GM12878 (cell line): ENCODE measurements at regions not wholly inside any gene's neighbourhood (a gene's known extent, or its start where the extent isn't known, plus 50 kb on each side); places are given as distances from the start of the nearest gene placed in this dataset.

Experiments used
- ATAC-seq: fragments of 200-7000 bp; cut with Tn5 transposase; 3 replicates; pipeline ENCODE4 v1.9.1; 2020; ENCODE audit warnings: mild to moderate bottlenecking, moderate library complexity
- BruUV-seq: library from RNA; stranded (reverse); fragments of 400-500 nt; replicated peaks from 2 replicates; lab custom pipeline; 2021; lab: Mats Ljungman, UMichigan
- CTCF ChIA-PET: fragments of 300-600 bp; sonication (Branson Sonifier 250); formaldehyde crosslinking; extraction: SDS; loops from one replicate; lab custom pipeline; 2021; ENCODE audit warnings: inconsistent platforms; lab: Yijun Ruan, JAX
- POLR2A ChIA-PET: fragments of 350-600 bp; formaldehyde crosslinking; extraction: SDS; loops from one replicate; lab custom pipeline; 2021; ENCODE audit warnings: inconsistent platforms; lab: Charles Lee
- RAD21 ChIA-PET: fragments of 300-600 bp; sonication (Branson Sonifier 250); formaldehyde crosslinking; loops from one replicate; lab custom pipeline; 2023; ENCODE audit warnings: antibody characterized with exemption; ENCODE audit not compliant: unreplicated experiment; lab: Charles Lee
- SMC1A ChIA-PET: fragments of 300-600 bp; sonication (Branson Sonifier 250); formaldehyde crosslinking; loops from one replicate; lab custom pipeline; 2023; ENCODE audit not compliant: unreplicated experiment, uncharacterized antibody; lab: Charles Lee
- DNase-seq: peaks from one replicate; pipeline ENCODE4 v3.0.0-alpha.2; 2011; ENCODE audit warnings: low read depth, low spot score
- FAIRE-seq: peaks from 3 replicates; lab custom pipeline; 2011; peaks lifted over from hg19 to GRCh38; lab: Jason Lieb, UNC
- H2AFZ ChIP-seq: 2 replicates; pipeline ENCODE4 v1.6.0; 2011; ENCODE audit warnings: low read depth, low read length, control low read depth; ENCODE audit not compliant: control insufficient read depth
- H3K27ac ChIP-seq: 2 replicates; pipeline ENCODE4 v1.5.1; 2011; ENCODE audit warnings: control low read depth; ENCODE audit not compliant: control insufficient read depth, insufficient read depth
- H3K27me3 ChIP-seq, 2 experiments: replicated peaks in 1 of 2; 2 replicates each; pipeline versions ENCODE4 v1.6.0 to v1.6.1; 2011; ENCODE audit warnings: low read length in 1 of 2; ENCODE audit not compliant: control insufficient read depth in 2 of 2, insufficient read depth in 2 of 2
- H3K36me3 ChIP-seq, 2 experiments: 2 replicates each; pipeline ENCODE4 v1.5.1; 2011; ENCODE audit warnings: low read length in 1 of 2; ENCODE audit not compliant: control insufficient read depth in 2 of 2, insufficient read depth in 2 of 2
- H3K4me1 ChIP-seq: 2 replicates; pipeline ENCODE4 v1.6.1; 2011; ENCODE audit warnings: mild to moderate bottlenecking, low read length, moderate library complexity, mixed read lengths; ENCODE audit not compliant: control insufficient read depth, insufficient read depth
- H3K4me2 ChIP-seq: 2 replicates; pipeline ENCODE4 v1.6.0; 2011; ENCODE audit warnings: control low read depth; ENCODE audit not compliant: control insufficient read depth, insufficient read depth
- H3K4me3 ChIP-seq: fragments of 200-600 bp; sonication (generic); 2 replicates; pipeline ENCODE4 v1.5.1; 2016
- H3K79me2 ChIP-seq: 2 replicates; pipeline ENCODE4 v1.6.0; 2011; ENCODE audit warnings: low read length; ENCODE audit not compliant: control insufficient read depth, insufficient read depth
- H3K9ac ChIP-seq: 2 replicates; pipeline ENCODE4 v1.8.0; 2011; ENCODE audit warnings: low read length, control low read depth, mixed read lengths; ENCODE audit not compliant: control insufficient read depth, insufficient read depth
- H3K9me3 ChIP-seq: replicated peaks from 3 replicates; pipeline ENCODE4 v1.5.1; 2011; ENCODE audit warnings: mild to moderate bottlenecking, low read length; ENCODE audit not compliant: control insufficient read depth, insufficient read depth
- H4K20me1 ChIP-seq: 2 replicates; pipeline ENCODE4 v1.6.0; 2011; ENCODE audit not compliant: control insufficient read depth, insufficient read depth
- BCL11A ChIP-seq: IDR thresholded peaks from 2 replicates; pipeline ENCODE4 v1.6.1; 2011; ENCODE audit warnings: low read depth, low read length
- CHD4 ChIP-seq: fragments of 200-600 bp; sonication (generic); IDR thresholded peaks from 2 replicates; pipeline ENCODE4 v1.6.1; 2016; ENCODE audit warnings: mild to moderate bottlenecking
- CREB1 ChIP-seq: IDR thresholded peaks from 2 replicates; pipeline ENCODE4 v1.6.1; 2012; ENCODE audit warnings: low read depth, mild to moderate bottlenecking, inconsistent platforms
- E2F8 ChIP-seq: fragments of 450-650 bp; IDR thresholded peaks from 2 replicates; pipeline ENCODE4 v1.6.1; 2018; ENCODE audit warnings: mild to moderate bottlenecking, low read depth, moderate library complexity; ENCODE audit not compliant: partially characterized antibody
- ELK1 ChIP-seq: IDR thresholded peaks from 2 replicates; pipeline ENCODE4 v1.6.1; 2012; ENCODE audit warnings: low read depth, low read length, improper control_type of control experiment
- ETV6 ChIP-seq, 2 experiments: fragments of 450-650 bp in 1 of 2; IDR thresholded peaks in 1 of 2; conservative IDR thresholded peaks in 1 of 2; 2 replicates each; pipeline ENCODE4 v1.6.1; 2014; ENCODE audit warnings: antibody characterized with exemption in 1 of 2, borderline replicate concordance in 1 of 2, low read depth in 1 of 2, mild to moderate bottlenecking in 1 of 2, moderate library complexity in 1 of 2
- EZH2 ChIP-seq: IDR thresholded peaks from 2 replicates; pipeline ENCODE4 v1.6.1; 2012; ENCODE audit warnings: low read depth, mild to moderate bottlenecking, control low read depth, inconsistent platforms, low read length, borderline replicate concordance; ENCODE audit not compliant: control insufficient read depth
- HSF1 ChIP-seq: fragments of 150-350 bp; IDR thresholded peaks from 2 replicates; pipeline ENCODE4 v1.6.1; 2014; ENCODE audit warnings: mild to moderate bottlenecking, low read depth, low read length
- RAD51 ChIP-seq: fragments of 450-650 bp; IDR thresholded peaks from 2 replicates; pipeline ENCODE4 v1.6.1; 2016; ENCODE audit warnings: moderate library complexity, mild to moderate bottlenecking, inconsistent platforms
- SKIL ChIP-seq: fragments of 450-650 bp; IDR thresholded peaks from 2 replicates; pipeline ENCODE4 v1.6.1; 2017; ENCODE audit warnings: mild to moderate bottlenecking, low read depth, inconsistent platforms; ENCODE audit not compliant: poor library complexity, severe bottlenecking
- SUPT20H ChIP-seq: IDR thresholded peaks from 2 replicates; pipeline ENCODE4 v1.6.1; 2011; ENCODE audit warnings: low read depth, mild to moderate bottlenecking, low read length, moderate library complexity, borderline replicate concordance; ENCODE audit not compliant: control insufficient read depth
- TCF3 ChIP-seq: IDR thresholded peaks from 2 replicates; pipeline ENCODE4 v1.6.1; 2012; ENCODE audit warnings: low read depth, mild to moderate bottlenecking, low read length, borderline replicate concordance; ENCODE audit not compliant: insufficient read depth
- TCF7 ChIP-seq: IDR thresholded peaks from 2 replicates; pipeline ENCODE4 v1.6.1; 2014; ENCODE audit warnings: antibody characterized with exemption, borderline replicate concordance
- ZBTB33 ChIP-seq: fragments of 450-650 bp; IDR thresholded peaks from 2 replicates; pipeline ENCODE4 v1.6.1; 2017; ENCODE audit warnings: mild to moderate bottlenecking
- ZNF384 ChIP-seq: IDR thresholded peaks from 2 replicates; pipeline ENCODE4 v1.6.1; 2012; ENCODE audit warnings: low read depth, mild to moderate bottlenecking, low read length, improper control_type of control experiment, borderline replicate concordance
- WGBS: methylation state at CpG from one replicate; pipeline ENCODE4 v1.1.6; 2016; ENCODE audit warnings: low lambda C conversion rate; ENCODE audit not compliant: insufficient replicate concordance, insufficient coverage; ENCODE audit errors: missing lambda C conversion rate; 5-methylcytosine and 5-hydroxymethylcytosine counted together
- in situ Hi-C: fragments of 300-500 bp; cut with MboI; formaldehyde crosslinking; loops from 9 replicates; pipeline ENCODE4 v1.14.3; 2018; ENCODE audit warnings: mixed read lengths
- intact Hi-C: fragments of 100-400 bp; cut with micrococcal nuclease; formaldehyde crosslinking; loops from one replicate; pipeline ENCODE4 v1.14.2; 2022; ENCODE audit not compliant: unreplicated experiment

- no peaks in the 10 kb centered on the region for H3K9me3 ChIP-seq
- ATAC-seq (no peak), FAIRE-seq (no peak), DNase-seq (no peak)
- H3K79me2 ChIP-seq, result no peaks in the 10 kb centered on the region
- no peaks in the 10 kb centered on the region for H4K20me1 ChIP-seq
- CTCF ChIA-PET, result no interaction called here
- in situ Hi-C loops (no loop called here), intact Hi-C loops (no loop called here)
- H3K36me3 ChIP-seq, result no peaks in the 10 kb centered on the region
- RAD21 ChIA-PET, result no interaction called here
- BruUV-seq, result no TSS peak
- no peak overlapping the region for H3K4me3 ChIP-seq
- no peaks in the 10 kb centered on the region for H3K4me1 ChIP-seq
- H2AFZ ChIP-seq, result no peak overlapping the region
- no peak overlapping the region for H3K4me2 ChIP-seq
- SMC1A ChIA-PET, result no interaction called here
- no peak overlapping the region for H3K27ac ChIP-seq
- WGBS, result 0% methylated on average over 1 of the region's 1 CpG
- no peak overlapping the region for H3K9ac ChIP-seq
- POLR2A ChIA-PET, result no interaction called here
- no peaks in the 10 kb centered on the region; a peak in 2 of 4 replicates for H3K27me3 ChIP-seq
- TF ChIP-seq TCF7 (no peak), CHD4 (no peak), ELK1 (no peak), ETV6 (conservative IDR thresholded peaks at IDR 0.05 in 1 of 2, IDR thresholded peaks at IDR 0.05 in 1 of 2; ENCODE audit: borderline replicate concordance in 1 of 2, low read depth in 1 of 2) (no peak), TCF3 (no peak), BCL11A (no peak), ZBTB33 (no peak), HSF1 (no peak), ZNF384 (no peak), SUPT20H (no peak), CREB1 (no peak), RAD51 (no peak), EZH2 (no peak), SKIL (no peak), E2F8 (no peak)
These were observed 162.7 kb upstream of the SGK1 start for GRCh38 chr6:134480593-134480992.
